Gastroesophageal sphincter (tissue), 4 donors: ENCODE measurements at regions not wholly inside any gene's neighbourhood (a gene's known extent, or its start where the extent isn't known, plus 50 kb on each side); places are given as distances from the start of the nearest gene placed in this dataset.

Source experiments
- ATAC-seq: fragments of 150-250 bp; one replicate; pipeline ENCODE4 v1.9.1; 2016; ENCODE audit warnings: mild to moderate bottlenecking, moderate library complexity
- H3K27ac ChIP-seq, 4 donors: fragments of 200-600 bp; sonication (generic) in 3 of 4; 1 replicate in 3 of 4; 2 replicates in 1 of 4; pipeline ENCODE4 v1.5.1; 2016 to 2019
- H3K27me3 ChIP-seq: fragments of 200-600 bp; sonication (generic); one replicate; pipeline ENCODE4 v1.5.1; 2019
- H3K36me3 ChIP-seq, 2 donors: fragments of 200-600 bp; sonication (generic); one replicate each; pipeline ENCODE4 v1.5.1; 2019; ENCODE audit warnings: control low read depth in 1 of 2
- H3K4me1 ChIP-seq, 3 donors: fragments of 200-600 bp; sonication (generic); 1 replicate in 2 of 3; 2 replicates in 1 of 3; pipeline ENCODE4 v1.5.1; 2016 to 2019; ENCODE audit warnings: control low read depth in 2 of 3
- H3K4me3 ChIP-seq, 2 donors: fragments of 200-600 bp; sonication (generic); one replicate each; pipeline ENCODE4 v1.5.1; 2019; ENCODE audit warnings: mild to moderate bottlenecking in 1 of 2, moderate library complexity in 1 of 2
- H3K9me3 ChIP-seq, 3 donors: fragments of 200-600 bp; sonication (generic); one replicate each; pipeline ENCODE4 v1.5.1; 2017 to 2019; ENCODE audit warnings: control low read depth in 2 of 3
- EP300 ChIP-seq: sonication (generic); formaldehyde crosslinking; IDR thresholded peaks from one replicate; pipeline ENCODE4 v1.6.1; 2017; ENCODE audit warnings: antibody characterized with exemption, mild to moderate bottlenecking
- POLR2A ChIP-seq, 2 donors: fragments of 450-650 bp; IDR thresholded peaks; one replicate each; pipeline ENCODE4 v1.6.1; 2017; ENCODE audit warnings: antibody characterized with exemption in 2 of 2, mild to moderate bottlenecking in 2 of 2, moderate library complexity in 1 of 2
- POLR2AphosphoS5 ChIP-seq: sonication (generic); formaldehyde crosslinking; IDR thresholded peaks from one replicate; pipeline ENCODE4 v1.6.1; 2017; ENCODE audit warnings: antibody characterized with exemption
- WGBS, 2 donors: methylation state at CpG; one replicate each; pipeline ENCODE4 v1.1.5; 2018; ENCODE audit warnings: low coverage in 1 of 2; 5-methylcytosine and 5-hydroxymethylcytosine counted together
- TF ChIP-seq, protein P1 (sequence below), 4 experiments: fragments of 200-600 bp in 2 of 4; fragments of 450-650 bp in 2 of 4; sonication (generic) in 1 of 4; IDR thresholded peaks; one replicate each; pipeline ENCODE4 v1.5.1; 2017 to 2019; ENCODE audit warnings: antibody characterized with exemption in 4 of 4, mild to moderate bottlenecking in 2 of 4, moderate library complexity in 2 of 4

DNA sequence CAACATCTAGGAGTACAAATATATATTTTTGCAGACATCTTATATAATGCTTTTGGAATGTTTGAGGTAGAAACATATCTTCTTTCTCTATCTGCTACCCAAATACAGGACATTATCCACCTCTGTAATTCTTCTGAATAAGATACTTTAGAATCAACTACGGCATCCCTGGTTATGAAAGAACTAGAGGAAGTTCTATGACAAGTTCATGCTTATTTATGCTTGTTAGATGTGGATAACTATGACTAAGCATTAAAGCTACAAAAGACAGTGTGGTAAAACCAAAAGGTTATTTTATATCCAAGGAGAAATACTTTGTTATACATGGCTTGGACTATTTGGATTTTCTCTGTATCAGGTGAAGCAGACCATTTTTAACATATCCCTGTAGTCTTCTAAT is 894.0 kb downstream of the KCNT2 start:
- Histone ChIP-seq H3K9me3 (no peaks in the 10 kb centered on the region), H3K4me1 (no peaks in the 10 kb centered on the region), H3K36me3 (no peaks in the 10 kb centered on the region), H3K27me3 (no peaks in the 10 kb centered on the region), H3K4me3 (no peak overlapping the region), H3K27ac (no peak overlapping the region)
- ATAC-seq: no peak
- TF ChIP-seq, protein P1, sequence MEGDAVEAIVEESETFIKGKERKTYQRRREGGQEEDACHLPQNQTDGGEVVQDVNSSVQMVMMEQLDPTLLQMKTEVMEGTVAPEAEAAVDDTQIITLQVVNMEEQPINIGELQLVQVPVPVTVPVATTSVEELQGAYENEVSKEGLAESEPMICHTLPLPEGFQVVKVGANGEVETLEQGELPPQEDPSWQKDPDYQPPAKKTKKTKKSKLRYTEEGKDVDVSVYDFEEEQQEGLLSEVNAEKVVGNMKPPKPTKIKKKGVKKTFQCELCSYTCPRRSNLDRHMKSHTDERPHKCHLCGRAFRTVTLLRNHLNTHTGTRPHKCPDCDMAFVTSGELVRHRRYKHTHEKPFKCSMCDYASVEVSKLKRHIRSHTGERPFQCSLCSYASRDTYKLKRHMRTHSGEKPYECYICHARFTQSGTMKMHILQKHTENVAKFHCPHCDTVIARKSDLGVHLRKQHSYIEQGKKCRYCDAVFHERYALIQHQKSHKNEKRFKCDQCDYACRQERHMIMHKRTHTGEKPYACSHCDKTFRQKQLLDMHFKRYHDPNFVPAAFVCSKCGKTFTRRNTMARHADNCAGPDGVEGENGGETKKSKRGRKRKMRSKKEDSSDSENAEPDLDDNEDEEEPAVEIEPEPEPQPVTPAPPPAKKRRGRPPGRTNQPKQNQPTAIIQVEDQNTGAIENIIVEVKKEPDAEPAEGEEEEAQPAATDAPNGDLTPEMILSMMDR (IDR thresholded peaks at IDR 0.05): no peak
- TF ChIP-seq POLR2AphosphoS5: no peak
- no peak for TF ChIP-seq POLR2A (IDR thresholded peaks at IDR 0.05)
- TF ChIP-seq EP300: no peak
- 40 to 44% methylated on average over 1 of the region's 1 CpG for WGBS, 2 donors

DNA sequence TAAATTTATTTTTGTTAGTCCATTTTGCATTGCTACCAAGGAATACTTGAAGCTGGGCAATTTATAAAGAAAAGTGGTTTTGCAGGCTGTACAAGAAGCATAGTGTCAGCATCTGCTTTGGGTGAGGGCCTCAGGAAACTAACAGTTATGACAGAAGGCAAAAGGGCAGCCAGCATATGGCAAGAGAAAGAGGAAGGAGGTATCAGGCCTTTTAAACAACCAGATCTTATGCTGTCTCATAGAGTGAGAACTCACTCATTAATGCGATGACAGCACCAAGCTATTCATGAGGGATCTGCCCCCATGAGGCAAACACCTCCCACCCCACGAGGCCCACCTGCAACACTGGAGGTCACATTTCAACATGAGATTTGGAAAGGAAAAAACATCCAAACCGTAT is 898.4 kb downstream of the KCNT2 start:
- H3K4me3 ChIP-seq: no peak overlapping the region
- 26 to 32% methylated on average over 3 of the region's 3 CpGs for WGBS, 2 donors
- no peaks in the 10 kb centered on the region for H3K36me3 ChIP-seq
- no peaks in the 10 kb centered on the region for H3K9me3 ChIP-seq
- ATAC-seq: no peak
- TF ChIP-seq POLR2AphosphoS5 (no peak), EP300 (no peak), POLR2A (IDR thresholded peaks at IDR 0.05) (no peak)
- TF ChIP-seq, protein P1 (IDR thresholded peaks at IDR 0.05): no peak
- no peaks in the 10 kb centered on the region for H3K27me3 ChIP-seq
- H3K4me1 ChIP-seq: no peaks in the 10 kb centered on the region
- no peak overlapping the region for H3K27ac ChIP-seq

DNA sequence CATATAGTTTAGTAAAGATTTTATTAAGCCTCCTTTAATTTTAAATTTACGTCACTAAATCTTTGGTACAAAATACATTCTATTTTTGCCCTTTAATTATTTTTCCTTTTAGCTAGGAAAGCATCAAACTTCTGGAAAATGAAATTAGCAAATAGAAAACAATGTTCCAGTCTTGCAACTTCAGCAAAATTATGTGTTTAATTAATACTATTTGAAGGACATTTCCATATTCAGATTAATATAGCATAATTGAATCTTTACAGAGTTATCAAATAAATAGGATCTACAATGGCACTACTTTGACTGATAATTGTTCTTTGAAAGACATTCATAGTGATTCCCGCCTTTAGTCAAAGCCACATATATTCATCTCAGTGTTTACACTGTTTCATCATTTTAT is 904.2 kb downstream of the KCNT2 start:
- no peak for ATAC-seq
- H3K36me3 ChIP-seq: no peaks in the 10 kb centered on the region
- H3K9me3 ChIP-seq: no peaks in the 10 kb centered on the region
- H3K27ac ChIP-seq: no peak overlapping the region
- no peaks in the 10 kb centered on the region for H3K27me3 ChIP-seq
- no peak for TF ChIP-seq POLR2A (IDR thresholded peaks at IDR 0.05)
- no peak for TF ChIP-seq EP300
- no peak for TF ChIP-seq POLR2AphosphoS5
- TF ChIP-seq, protein P1 (IDR thresholded peaks at IDR 0.05): no peak
- H3K4me1 ChIP-seq: no peaks in the 10 kb centered on the region
- 78 to 89% methylated on average over 2 of the region's 2 CpGs for WGBS, 2 donors
- no peak overlapping the region for H3K4me3 ChIP-seq

DNA sequence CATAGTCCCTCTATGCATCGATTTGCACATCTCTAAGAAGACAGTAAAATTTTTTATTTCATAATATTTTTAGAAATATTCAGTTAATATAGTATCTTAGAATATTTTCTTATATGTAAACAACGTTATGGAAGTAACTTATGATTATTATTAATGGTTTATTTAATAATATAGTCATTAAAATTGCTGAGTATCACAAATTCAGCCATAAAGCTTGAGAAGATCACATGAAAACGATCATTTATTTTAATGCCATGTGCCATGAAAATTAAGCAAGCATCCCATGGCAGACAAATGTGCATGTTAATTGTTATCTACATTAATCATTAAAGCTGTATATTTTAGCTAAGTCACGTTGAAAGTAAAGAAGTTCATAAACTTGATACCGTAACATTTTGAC is 907.1 kb downstream of the KCNT2 start:
- Histone ChIP-seq H3K36me3 (no peaks in the 10 kb centered on the region), H3K27me3 (no peaks in the 10 kb centered on the region), H3K9me3 (no peaks in the 10 kb centered on the region), H3K4me3 (no peak overlapping the region), H3K27ac (no peak overlapping the region), H3K4me1 (no peaks in the 10 kb centered on the region)
- ATAC-seq: no peak
- 58 to 66% methylated on average over 5 of the region's 5 CpGs for WGBS, 2 donors
- TF ChIP-seq, protein P1 (IDR thresholded peaks at IDR 0.05): no peak
- TF ChIP-seq POLR2A (IDR thresholded peaks at IDR 0.05): no peak
- no peak for TF ChIP-seq POLR2AphosphoS5
- no peak for TF ChIP-seq EP300

DNA sequence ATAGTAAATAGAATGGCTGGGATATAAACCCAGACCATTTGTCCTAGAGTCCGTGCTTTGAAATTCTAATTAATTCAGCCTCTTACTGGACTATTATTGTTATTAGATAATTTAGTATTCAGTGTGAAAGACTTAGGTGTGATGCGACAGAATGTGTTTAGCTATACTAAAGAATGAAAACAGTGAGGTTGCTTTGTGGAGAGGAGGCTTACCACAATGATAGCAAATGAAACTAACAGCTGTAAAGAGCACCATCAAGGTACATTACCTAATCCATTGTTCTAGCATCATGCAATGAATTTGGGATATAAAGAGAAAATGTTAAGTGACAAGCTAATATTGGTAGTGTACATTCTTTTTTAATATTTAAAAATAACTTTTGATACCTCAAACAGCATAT is 911.1 kb downstream of the KCNT2 start:
- H3K4me3 ChIP-seq: no peak overlapping the region
- no peak for ATAC-seq
- no peaks in the 10 kb centered on the region for H3K4me1 ChIP-seq
- H3K27me3 ChIP-seq: no peaks in the 10 kb centered on the region
- no peak overlapping the region for H3K27ac ChIP-seq
- no peaks in the 10 kb centered on the region for H3K9me3 ChIP-seq
- TF ChIP-seq, protein P1 (IDR thresholded peaks at IDR 0.05): no peak
- TF ChIP-seq POLR2A (IDR thresholded peaks at IDR 0.05) (no peak), POLR2AphosphoS5 (no peak), EP300 (no peak)
- H3K36me3 ChIP-seq: no peaks in the 10 kb centered on the region
- 81 to 92% methylated on average over 2 of the region's 2 CpGs for WGBS, 2 donors
